H9 (cell line): ENCODE measurements at regions not wholly inside any gene's neighbourhood (a gene's known extent, or its start where the extent isn't known, plus 50 kb on each side); places are given as distances from the start of the nearest gene placed in this dataset.
A peak's percentile ranks its signal among the peaks of the same experiment; 100 is the strongest.

ENCODE experiments used
- DNase-seq: peaks from one replicate; pipeline ENCODE4 v3.0.0-alpha.2; 2017
- H2AFZ ChIP-seq: one replicate; pipeline ENCODE4 v1.6.1; 2013; ENCODE audit warnings: mild to moderate bottlenecking, low read length, control low read depth, moderate library complexity
- H2AK5ac ChIP-seq: 2 replicates; pipeline ENCODE4 v1.6.1; 2013; ENCODE audit warnings: low read length, control low read depth, mixed read lengths; ENCODE audit not compliant: insufficient read length
- H2BK120ac ChIP-seq: one replicate; pipeline ENCODE4 v1.6.1; 2013; ENCODE audit warnings: low read depth, mild to moderate bottlenecking, low read length, control low read depth, inconsistent platforms; ENCODE audit not compliant: poor library complexity, severe bottlenecking
- H2BK12ac ChIP-seq: 2 replicates; pipeline ENCODE4 v1.6.1; 2013; ENCODE audit warnings: low read length, control low read depth, mixed read lengths, low read depth; ENCODE audit not compliant: insufficient read length
- H2BK15ac ChIP-seq: 2 replicates; pipeline ENCODE4 v1.6.1; 2013; ENCODE audit warnings: low read depth, low read length, control low read depth
- H2BK20ac ChIP-seq: one replicate; pipeline ENCODE4 v1.6.1; 2013; ENCODE audit warnings: low read depth, mild to moderate bottlenecking, low read length, control low read depth, inconsistent platforms; ENCODE audit not compliant: poor library complexity, severe bottlenecking
- H2BK5ac ChIP-seq: 2 replicates; pipeline ENCODE4 v1.6.1; 2013; ENCODE audit warnings: low read length, control low read depth, mixed read lengths; ENCODE audit not compliant: insufficient read length
- H3K14ac ChIP-seq: 2 replicates; pipeline ENCODE4 v1.6.1; 2013; ENCODE audit warnings: low read length, control low read depth; ENCODE audit not compliant: insufficient read depth
- H3K18ac ChIP-seq: 2 replicates; pipeline ENCODE4 v1.6.1; 2013; ENCODE audit warnings: low read depth, mild to moderate bottlenecking, mixed read lengths, low read length, control low read depth; ENCODE audit not compliant: insufficient read length
- H3K23ac ChIP-seq: 2 replicates; pipeline ENCODE4 v1.6.1; 2013; ENCODE audit warnings: low read length, control low read depth, mixed read lengths, low read depth; ENCODE audit not compliant: insufficient read length
- H3K23me2 ChIP-seq: 2 replicates; pipeline ENCODE4 v1.6.1; 2013; ENCODE audit warnings: low read depth, mild to moderate bottlenecking, mixed read lengths, low read length, control low read depth; ENCODE audit not compliant: insufficient read length, poor library complexity, severe bottlenecking
- H3K27ac ChIP-seq: 2 replicates; pipeline ENCODE4 v1.5.1; 2013; ENCODE audit warnings: low read length, control low read depth, mixed read lengths, low read depth; ENCODE audit not compliant: insufficient read length
- H3K27me3 ChIP-seq: 2 replicates; pipeline ENCODE4 v1.6.1; 2013; ENCODE audit warnings: low read length, control low read depth, inconsistent platforms; ENCODE audit not compliant: insufficient read depth
- H3K4ac ChIP-seq: 2 replicates; pipeline ENCODE4 v1.6.1; 2013; ENCODE audit warnings: low read depth, mild to moderate bottlenecking, control low read depth, inconsistent platforms, low read length, moderate library complexity
- H3K4me1 ChIP-seq: 2 replicates; pipeline ENCODE4 v1.6.1; 2013; ENCODE audit warnings: low read length, control low read depth, inconsistent platforms; ENCODE audit not compliant: insufficient read depth
- H3K4me2 ChIP-seq: 2 replicates; pipeline ENCODE4 v1.6.1; 2013; ENCODE audit warnings: low read length, control low read depth, mixed read lengths; ENCODE audit not compliant: insufficient read length, insufficient read depth
- H3K56ac ChIP-seq: 2 replicates; pipeline ENCODE4 v1.6.1; 2013; ENCODE audit warnings: low read depth, mild to moderate bottlenecking, mixed read lengths, low read length, control low read depth; ENCODE audit not compliant: insufficient read length
- H3K79me1 ChIP-seq: 2 replicates; pipeline ENCODE4 v1.6.1; 2013; ENCODE audit warnings: low read depth, mild to moderate bottlenecking, moderate library complexity, low read length, control low read depth, inconsistent platforms; ENCODE audit not compliant: insufficient read depth, poor library complexity, severe bottlenecking
- H3K79me2 ChIP-seq: 2 replicates; pipeline ENCODE4 v1.6.1; 2013; ENCODE audit warnings: low read length, control low read depth, inconsistent platforms; ENCODE audit not compliant: insufficient read depth
- H3K9ac ChIP-seq: 2 replicates; pipeline ENCODE4 v1.6.1; 2013; ENCODE audit warnings: low read length, control low read depth, mixed read lengths; ENCODE audit not compliant: insufficient read length; ENCODE audit errors: extremely low read depth
- H3K9me3 ChIP-seq: one replicate; pipeline ENCODE4 v1.6.1; 2013; ENCODE audit warnings: low read depth, low read length, inconsistent platforms; ENCODE audit not compliant: control insufficient read depth
- H3T11ph ChIP-seq: one replicate; pipeline ENCODE4 v1.6.1; 2013; ENCODE audit warnings: mild to moderate bottlenecking, low read length, control low read depth, inconsistent platforms
- H4K20me1 ChIP-seq: one replicate; pipeline ENCODE4 v1.6.1; 2013; ENCODE audit not compliant: control insufficient read depth, insufficient read length, insufficient read depth
- H4K5ac ChIP-seq: 2 replicates; pipeline ENCODE4 v1.6.1; 2013; ENCODE audit warnings: low read depth, mild to moderate bottlenecking, mixed read lengths, low read length, control low read depth; ENCODE audit not compliant: insufficient read length
- H4K8ac ChIP-seq: replicated peaks from 2 replicates; pipeline ENCODE4 v1.6.1; 2013; ENCODE audit warnings: low read length, control low read depth, mixed read lengths, low read depth; ENCODE audit not compliant: insufficient read length
- H4K91ac ChIP-seq: 2 replicates; pipeline ENCODE4 v1.6.1; 2013; ENCODE audit warnings: low read depth, mild to moderate bottlenecking, moderate library complexity, mixed read lengths, low read length, control low read depth; ENCODE audit not compliant: insufficient read length
- H3K27ac Mint-ChIP-seq, 3 experiments: 2 replicates in 2 of 3; 3 replicates in 1 of 3; pipeline ENCODE4 v1.8.0; 2020 to 2021; ENCODE audit warnings: mixed read lengths in 3 of 3, mild to moderate bottlenecking in 1 of 3, moderate library complexity in 1 of 3
- H3K27me3 Mint-ChIP-seq: 2 replicates; pipeline ENCODE4 v1.8.0; 2021; ENCODE audit warnings: low read depth, mild to moderate bottlenecking, moderate library complexity, mixed read lengths
- H3K36me3 Mint-ChIP-seq, 3 experiments: 2 replicates in 2 of 3; 3 replicates in 1 of 3; pipeline ENCODE4 v1.8.0; 2020 to 2021; ENCODE audit warnings: low read depth in 3 of 3, mixed read lengths in 3 of 3; ENCODE audit not compliant: insufficient read depth in 1 of 3
- H3K4me1 Mint-ChIP-seq, 2 experiments: 2 replicates each; pipeline ENCODE4 v1.8.0; 2020; ENCODE audit warnings: mixed read lengths in 2 of 2
- H3K4me3 Mint-ChIP-seq, 2 experiments: 2 replicates in 1 of 2; 3 replicates in 1 of 2; pipeline ENCODE4 v1.8.0; 2020 to 2021; ENCODE audit warnings: mild to moderate bottlenecking in 2 of 2, mixed read lengths in 2 of 2, moderate library complexity in 1 of 2
- H3K9me3 Mint-ChIP-seq, 2 experiments: 2 replicates in 1 of 2; 3 replicates in 1 of 2; pipeline ENCODE4 v1.8.0; 2020; ENCODE audit warnings: mild to moderate bottlenecking in 2 of 2, mixed read lengths in 2 of 2, moderate library complexity in 1 of 2
- WGBS: extraction: QIAGEN DNeasy Blood & Tissue Kit; methylation state at CpG from one replicate; pipeline ENCODE4 v1.1.7; 2013; ENCODE audit warnings: missing lambda C conversion rate, low lambda C conversion rate, mixed read lengths; ENCODE audit not compliant: insufficient read length; ENCODE audit errors: extremely low coverage; 5-methylcytosine and 5-hydroxymethylcytosine counted together
- TF ChIP-seq, protein P1 (sequence below): fragments of 200-600 bp; sonication (generic); conservative IDR thresholded peaks from 3 replicates; pipeline ENCODE4 v1.8.0; 2021; ENCODE audit warnings: antibody characterized with exemption, mild to moderate bottlenecking

DNA sequence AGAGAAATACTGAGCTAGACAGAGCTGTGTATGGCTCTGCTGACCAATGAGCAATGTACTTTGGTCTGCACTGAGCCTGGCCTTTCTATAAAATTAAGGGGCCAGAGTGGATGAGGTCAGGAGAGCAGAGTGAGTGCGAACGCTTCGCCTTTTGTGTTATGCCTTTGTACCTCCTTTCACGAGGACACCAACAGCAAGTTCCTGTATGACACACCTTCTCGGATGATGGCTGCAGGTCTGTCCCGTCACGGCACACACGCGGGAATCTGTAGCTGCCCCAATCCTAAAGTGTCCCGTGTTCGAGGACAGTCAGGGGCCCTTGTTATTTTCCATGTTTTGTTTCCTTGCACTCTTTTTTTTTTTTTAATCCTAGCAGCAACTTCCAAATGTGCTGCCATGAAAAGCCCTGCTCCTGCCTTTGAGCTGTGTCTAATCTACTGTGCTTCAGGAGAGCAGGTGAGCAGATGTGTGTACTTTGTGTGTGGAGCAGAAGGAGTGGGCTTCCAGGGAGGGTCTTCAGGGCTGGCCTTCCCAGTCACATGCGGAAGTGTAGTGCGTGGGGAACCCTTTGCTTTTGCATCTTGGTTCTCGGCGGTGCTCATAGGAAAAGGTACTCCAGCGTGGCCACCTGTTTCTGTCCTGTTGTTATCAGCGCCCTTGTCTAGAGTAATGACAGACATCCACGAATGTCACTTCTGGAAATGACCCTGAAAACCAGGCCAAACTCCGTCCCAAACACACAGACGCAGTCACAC is 213.2 kb downstream of the NDUFA10 start:
- Histone ChIP-seq H3T11ph (no peak overlapping the region), H2AK5ac (no peak overlapping the region)

More for the DNA sequence above, 213.2 kb downstream of the NDUFA10 start:
- Histone ChIP-seq H4K20me1 (no peaks in the 10 kb centered on the region), H3K23ac (no peak overlapping the region), H3K18ac (no peak overlapping the region), H3K9me3 (no peaks in the 10 kb centered on the region), H3K56ac (no peak overlapping the region), H3K4me2 (no peak overlapping the region), H2BK15ac (no peak overlapping the region), H4K5ac (no peak overlapping the region), H3K9ac (no peak overlapping the region), H2BK120ac (no peak overlapping the region), H3K27me3 (no peaks in the 10 kb centered on the region), H3K4ac (no peak overlapping the region), H3K79me1 (no peaks in the 10 kb centered on the region), H2BK20ac (no peak overlapping the region), H3K23me2 (no peaks in the 10 kb centered on the region), H4K91ac (no peak overlapping the region), H3K4me1 (no peaks in the 10 kb centered on the region), H2AFZ (no peak overlapping the region), H3K14ac (no peak overlapping the region), H3K27ac (no peak overlapping the region), H2BK5ac (no peak overlapping the region), H4K8ac (no peak overlapping the region), H2BK12ac (no peak overlapping the region), H3K79me2 (no peaks in the 10 kb centered on the region)
- no peak overlapping the region for H3K4me3 Mint-ChIP-seq
- H3K36me3 Mint-ChIP-seq = no peaks in the 10 kb centered on the region
- peaks cover 3% of the 10 kb centered on the region for H3K27me3 Mint-ChIP-seq
- H3K27ac Mint-ChIP-seq = peak overlapping the region in 1 of 3 experiments; percentile 77; a peak in 1 of 7 replicates
- TF ChIP-seq, protein P1, sequence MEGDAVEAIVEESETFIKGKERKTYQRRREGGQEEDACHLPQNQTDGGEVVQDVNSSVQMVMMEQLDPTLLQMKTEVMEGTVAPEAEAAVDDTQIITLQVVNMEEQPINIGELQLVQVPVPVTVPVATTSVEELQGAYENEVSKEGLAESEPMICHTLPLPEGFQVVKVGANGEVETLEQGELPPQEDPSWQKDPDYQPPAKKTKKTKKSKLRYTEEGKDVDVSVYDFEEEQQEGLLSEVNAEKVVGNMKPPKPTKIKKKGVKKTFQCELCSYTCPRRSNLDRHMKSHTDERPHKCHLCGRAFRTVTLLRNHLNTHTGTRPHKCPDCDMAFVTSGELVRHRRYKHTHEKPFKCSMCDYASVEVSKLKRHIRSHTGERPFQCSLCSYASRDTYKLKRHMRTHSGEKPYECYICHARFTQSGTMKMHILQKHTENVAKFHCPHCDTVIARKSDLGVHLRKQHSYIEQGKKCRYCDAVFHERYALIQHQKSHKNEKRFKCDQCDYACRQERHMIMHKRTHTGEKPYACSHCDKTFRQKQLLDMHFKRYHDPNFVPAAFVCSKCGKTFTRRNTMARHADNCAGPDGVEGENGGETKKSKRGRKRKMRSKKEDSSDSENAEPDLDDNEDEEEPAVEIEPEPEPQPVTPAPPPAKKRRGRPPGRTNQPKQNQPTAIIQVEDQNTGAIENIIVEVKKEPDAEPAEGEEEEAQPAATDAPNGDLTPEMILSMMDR = no peak
- H3K9me3 Mint-ChIP-seq = no peaks in the 10 kb centered on the region; a peak in 2 of 5 replicates
- no CpG with 5 or more reads among the region's 20 CpGs for WGBS
- H3K4me1 Mint-ChIP-seq = peaks cover 0 to 8% of the 10 kb centered on the region in 2 experiments; a peak in 2 of 4 replicates
- DNase-seq = no peak
